ENCODE measurements at regions not wholly inside any gene's neighbourhood (a gene's known extent, or its start where the extent isn't known, plus 50 kb on each side); places are given as distances from the start of the nearest gene placed in this dataset.

- TF ChIP-seq POLR2A (IDR thresholded peaks at IDR 0.05; ENCODE audit: low read depth, low read length) (no peak), POLR2AphosphoS5 (IDR thresholded peaks at IDR 0.05; ENCODE audit: low read depth, low read length) (no peak)
Observed at GRCh38 chr3:39573392-39573791, 105.9 kb downstream of the MOBP start.

Measured in GM12891 (cell line).